T-helper 2 cell (primary cell): ENCODE measurements at regions not wholly inside any gene's neighbourhood (a gene's known extent, or its start where the extent isn't known, plus 50 kb on each side); places are given as distances from the start of the nearest gene placed in this dataset.

Source experiments
- DNase-seq, 5 experiments: peaks; one replicate each; pipeline versions ENCODE4 v3.0.0 to v3.0.0-alpha.2; 2012 to 2022

DNA sequence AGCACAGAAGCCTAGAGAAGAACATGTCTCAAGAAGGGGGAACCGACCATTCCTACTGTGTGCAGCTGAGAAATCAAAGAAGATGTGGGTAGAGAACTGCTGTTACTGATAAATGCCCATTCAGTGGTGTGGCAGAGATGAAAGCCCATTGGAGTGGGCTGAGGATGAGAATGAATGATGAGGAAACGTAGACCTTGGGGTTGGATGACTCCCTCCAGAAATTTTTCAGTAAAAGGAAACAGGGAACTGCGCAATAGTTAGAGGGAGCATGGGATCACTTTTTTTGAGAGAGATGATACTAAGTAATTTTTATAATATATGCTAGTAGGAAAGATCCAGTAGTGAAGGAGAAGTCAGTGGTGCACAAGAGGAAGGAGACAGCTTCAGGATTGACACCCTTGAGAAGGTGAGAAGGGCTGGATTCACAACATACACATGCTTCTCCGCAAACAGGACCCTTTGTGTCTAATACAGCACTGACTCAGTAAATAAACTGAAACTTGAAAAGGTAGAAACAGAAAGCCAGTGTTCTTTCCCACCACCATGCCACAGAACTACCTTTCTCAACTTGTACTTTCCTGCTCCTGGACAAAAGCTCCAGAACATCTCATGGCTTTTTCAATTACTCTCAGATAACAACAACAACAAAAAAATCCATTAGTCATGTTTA lies 104.7 kb upstream of the IL6 start:
- no peak for DNase-seq

GRCh38 chr7:22618528-22618927 lies 108.5 kb upstream of the IL6 start:
- DNase-seq: no peak

DNA sequence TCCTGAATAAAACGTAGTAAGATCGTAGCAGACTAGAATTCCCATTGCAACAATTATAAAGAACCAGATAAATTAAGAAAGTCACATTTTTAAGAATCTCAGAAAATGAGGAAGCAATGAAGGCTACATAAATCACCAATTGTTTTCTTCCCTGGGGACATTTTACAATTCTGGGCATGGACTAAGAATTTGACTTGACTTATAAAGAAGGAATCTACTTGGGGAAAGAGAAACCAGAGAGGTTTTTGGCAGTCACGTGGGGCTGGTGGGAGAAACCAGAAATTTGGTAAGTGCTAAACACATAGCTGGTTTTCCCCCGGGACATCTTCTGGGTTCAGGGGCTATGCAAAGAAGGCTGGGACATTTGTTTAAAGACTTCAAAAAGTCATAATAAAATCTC lies 109.8 kb upstream of the IL6 start:
- DNase-seq: no peak

- DNase-seq: no peak
These were observed 113.5 kb upstream of the IL6 start for GRCh38 chr7:22613496-22613895.

- no peak for DNase-seq
These were observed 112.8 kb upstream of the STEAP1B start for GRCh38 chr7:22612776-22613175.

GRCh38 chr7:22611758-22612079 lies 111.7 kb upstream of the STEAP1B start:
- DNase-seq: no peak

DNA sequence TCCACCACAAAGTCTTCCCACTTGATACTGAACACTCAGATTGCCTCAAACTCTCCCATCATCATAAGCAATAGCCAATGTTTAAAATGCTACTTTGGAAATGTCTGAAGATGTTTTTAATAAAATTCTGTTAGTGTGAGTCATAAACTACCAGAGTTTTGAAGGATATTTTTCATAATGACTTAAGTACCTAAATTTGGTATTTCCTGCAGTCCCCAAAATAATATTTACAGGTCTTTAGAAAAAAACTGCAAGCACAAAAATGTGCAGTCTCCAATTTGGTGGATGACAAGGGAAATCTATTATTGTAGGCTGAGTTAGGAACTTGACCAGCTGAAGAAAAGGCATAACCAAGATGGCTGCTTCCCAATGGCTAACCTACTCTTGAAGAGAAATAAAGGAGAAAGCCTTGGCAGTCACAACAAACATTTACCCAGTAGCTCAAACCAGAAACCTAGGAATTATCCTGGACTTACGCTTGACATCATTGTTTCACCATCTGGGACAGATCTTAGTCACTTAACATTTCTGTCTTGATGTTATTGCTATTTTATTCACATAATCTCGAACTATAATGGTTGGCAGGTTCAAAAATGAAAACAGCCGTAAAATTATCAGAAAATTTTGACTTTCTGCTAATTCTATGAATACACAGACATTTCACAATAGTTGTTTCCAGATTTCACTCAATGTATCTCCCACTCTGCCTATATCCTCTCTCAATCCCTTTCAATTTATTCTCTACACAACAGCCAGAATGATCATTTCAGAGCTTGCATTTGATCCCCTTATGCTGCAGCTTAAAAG lies 111.2 kb upstream of the STEAP1B start:
- DNase-seq: no peak

DNA sequence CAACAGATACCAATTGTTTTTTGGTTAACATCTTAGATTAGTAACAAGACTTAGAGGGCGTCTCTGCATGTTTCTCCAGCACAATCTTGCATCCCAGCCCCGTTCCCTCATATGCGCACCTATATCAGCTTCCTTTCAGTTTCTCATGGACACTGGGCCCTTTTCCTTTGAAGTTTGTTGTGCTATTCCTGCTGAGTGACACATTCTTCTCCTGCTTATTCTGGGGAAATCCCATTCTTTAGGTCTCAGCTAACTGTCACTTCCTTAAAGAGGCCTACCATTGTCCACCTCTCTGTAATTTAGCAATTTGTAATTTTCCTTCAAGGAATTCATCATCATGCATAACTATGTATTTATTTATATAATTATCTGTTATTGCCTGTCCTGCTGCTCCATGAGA lies 110.3 kb upstream of the STEAP1B start:
- DNase-seq: no peak

DNA sequence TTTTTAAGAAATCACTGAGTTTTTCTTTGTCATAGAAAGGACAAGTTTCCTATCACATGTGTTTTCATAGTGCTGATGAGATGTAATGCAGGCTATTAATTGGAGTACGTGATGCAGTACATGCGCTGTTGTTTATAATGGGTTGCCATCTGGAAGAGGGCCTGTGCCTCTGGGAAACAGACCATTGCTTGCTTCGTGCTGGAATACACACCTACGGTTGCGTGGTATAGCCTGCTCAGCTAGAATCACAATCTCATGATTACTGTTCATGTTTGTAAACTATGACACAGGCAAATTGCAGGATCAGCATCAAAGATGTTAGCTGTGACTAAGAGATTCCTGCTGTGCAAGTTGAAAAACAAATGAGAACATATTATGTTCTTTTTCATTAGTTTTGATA lies 107.2 kb upstream of the STEAP1B start:
- DNase-seq: no peak

GRCh38 chr7:22604246-22604645 lies 104.3 kb upstream of the STEAP1B start:
- no peak for DNase-seq

GRCh38 chr7:22601812-22602565 lies 102.0 kb upstream of the STEAP1B start:
- no peak for DNase-seq

GRCh38 chr7:22601408-22601807 lies 101.4 kb upstream of the STEAP1B start:
- no peak for DNase-seq

GRCh38 chr7:22601003-22601402 lies 101.0 kb upstream of the STEAP1B start:
- DNase-seq: no peak

GRCh38 chr7:22598318-22598920 lies 98.4 kb upstream of the STEAP1B start:
- DNase-seq: no peak

DNA sequence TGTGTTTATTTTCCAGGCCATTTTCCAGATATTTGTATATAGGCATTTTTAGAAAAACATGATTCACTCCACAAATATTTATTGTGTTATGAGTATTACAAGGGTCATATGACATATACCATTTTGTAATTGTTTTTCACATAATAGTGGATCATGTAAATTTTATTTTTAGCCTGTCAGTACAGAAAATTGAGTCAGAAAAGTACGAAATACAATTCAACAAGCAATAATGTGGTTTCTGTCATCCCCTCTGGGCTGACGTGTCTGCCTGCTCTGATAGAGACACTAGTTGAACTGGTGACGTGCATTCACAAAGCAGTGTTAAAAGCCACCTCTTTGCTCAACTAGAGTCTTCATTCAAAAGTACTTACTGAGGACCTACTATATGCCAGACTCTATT lies 97.9 kb upstream of the STEAP1B start:
- no peak for DNase-seq

DNA sequence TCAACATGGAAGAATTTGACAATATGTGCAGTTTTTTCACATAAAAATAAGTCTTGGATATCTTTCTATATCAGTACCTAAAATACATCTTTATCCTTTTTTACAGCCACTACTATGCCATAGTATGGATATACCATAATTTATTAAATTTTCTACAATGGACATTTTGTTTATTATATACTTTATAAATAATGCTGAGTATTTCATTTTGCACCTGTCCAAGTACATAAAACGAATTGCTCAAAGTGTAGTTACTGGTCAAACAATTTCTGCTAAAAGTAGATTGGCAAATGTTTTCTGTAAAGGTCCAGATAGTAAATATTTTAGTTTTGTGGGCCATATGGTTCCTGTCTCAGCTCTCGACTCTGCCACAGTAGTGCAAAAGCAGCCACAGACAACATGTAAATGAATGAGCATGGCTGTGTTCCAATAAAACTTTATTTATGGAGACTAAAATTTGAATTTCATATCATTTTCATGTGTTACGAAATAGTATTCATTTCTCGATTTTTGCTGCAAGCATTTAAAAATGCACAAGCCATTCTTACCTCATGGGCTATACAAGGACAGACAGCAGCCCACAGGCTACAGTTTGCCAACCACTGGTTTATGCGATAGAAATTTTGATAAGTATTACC lies 96.9 kb upstream of the STEAP1B start:
- DNase-seq: no peak

GRCh38 chr7:22594020-22594419 lies 94.0 kb upstream of the STEAP1B start:
- DNase-seq: no peak

GRCh38 chr7:22591271-22591670 lies 91.3 kb upstream of the STEAP1B start:
- DNase-seq: no peak

DNA sequence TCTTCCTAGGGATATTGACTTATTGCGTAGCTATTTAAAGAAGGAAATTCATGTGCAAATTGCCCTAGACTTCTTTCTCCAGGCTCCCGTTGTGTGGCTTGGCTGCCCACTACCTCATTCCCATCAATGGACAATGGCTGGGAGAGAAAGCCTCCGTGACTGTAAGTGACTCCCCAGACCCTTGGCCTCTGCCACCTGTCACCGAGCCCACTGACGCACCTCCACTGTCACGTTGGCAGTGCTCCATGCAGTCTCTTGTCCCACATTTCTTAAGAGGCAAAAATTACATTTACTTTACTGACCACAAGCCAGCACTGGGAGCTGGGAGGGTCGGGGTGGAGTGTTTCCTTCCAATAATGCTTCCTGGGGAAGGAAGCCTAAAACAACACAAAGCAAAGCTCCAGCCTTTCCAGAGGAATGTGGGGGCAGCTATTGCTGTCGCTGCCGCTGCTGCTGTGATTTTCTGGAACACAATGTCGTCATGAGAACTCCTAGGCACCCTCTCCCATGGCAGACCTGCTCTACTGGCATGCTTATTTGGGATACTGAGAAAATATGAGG lies 89.7 kb upstream of the STEAP1B start:
- no peak for DNase-seq

DNA sequence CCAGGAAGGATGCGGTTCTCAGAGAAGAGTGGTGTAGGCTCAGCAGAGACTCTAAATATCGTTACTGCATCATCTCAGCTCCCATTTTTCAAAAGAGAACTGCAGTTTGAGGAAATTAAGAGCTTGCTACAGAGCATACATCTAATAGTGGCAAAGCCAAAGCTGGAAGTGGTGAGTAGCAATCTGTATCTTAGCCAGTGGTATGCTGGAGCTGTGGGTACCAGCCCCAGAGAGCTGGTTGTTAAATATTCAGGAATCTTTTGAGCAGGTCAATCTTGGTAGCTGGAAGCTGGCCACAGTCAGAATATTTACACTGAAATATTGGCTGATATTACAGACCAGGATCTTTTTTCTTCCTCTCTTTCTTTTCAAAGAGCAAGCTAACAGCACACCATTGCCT lies 88.4 kb upstream of the STEAP1B start:
- DNase-seq: no peak

GRCh38 chr7:22587322-22587721 lies 87.3 kb upstream of the STEAP1B start:
- DNase-seq: peak in 1 of 5 experiments; percentile 42

- no peak for DNase-seq
These were observed 86.8 kb upstream of the STEAP1B start for GRCh38 chr7:22586786-22587140.
